PC-9 (cell line): ENCODE measurements at regions not wholly inside any gene's neighbourhood (a gene's known extent, or its start where the extent isn't known, plus 50 kb on each side); places are given as distances from the start of the nearest gene placed in this dataset.

Source experiments
- BruUV-seq: library from RNA; stranded (reverse); fragments of 400-500 nt; replicated peaks from 2 replicates; lab custom pipeline; 2021; lab: Mats Ljungman, UMichigan
- CTCF ChIA-PET: fragments of 300-600 bp; sonication (Branson Sonifier 250); formaldehyde crosslinking; loops from one replicate; lab custom pipeline; 2022; ENCODE audit warnings: antibody characterized with exemption; lab: Charles Lee
- POLR2A ChIA-PET: fragments of 300-600 bp; sonication (Branson Sonifier 250); formaldehyde crosslinking; loops from one replicate; lab custom pipeline; 2022; ENCODE audit warnings: antibody characterized with exemption; ENCODE audit not compliant: unreplicated experiment; lab: Charles Lee
- DNase-seq, 2 experiments: peaks; one replicate each; pipeline versions ENCODE4 v3.0.0 to v3.0.0-alpha.2; 2015 to 2022; ENCODE audit warnings: mixed read lengths in 1 of 2
- H2AFZ ChIP-seq: fragments of 200-600 bp; sonication (generic); 2 replicates; pipeline ENCODE4 v1.8.1; 2017; ENCODE audit warnings: antibody characterized with exemption
- H3F3A ChIP-seq: fragments of 200-600 bp; sonication (generic); 2 replicates; pipeline ENCODE4 v1.8.1; 2017; ENCODE audit warnings: antibody characterized with exemption, mild to moderate bottlenecking, low read depth; ENCODE audit not compliant: insufficient read depth
- H3K27ac ChIP-seq: fragments of 200-600 bp; sonication (generic); 2 replicates; pipeline ENCODE4 v1.6.1; 2016; ENCODE audit warnings: mixed run types
- H3K27me3 ChIP-seq: fragments of 200-600 bp; sonication (generic); 2 replicates; pipeline ENCODE4 v1.6.1; 2016; ENCODE audit warnings: low read depth, mixed run types; ENCODE audit not compliant: insufficient read depth
- H3K36me3 ChIP-seq: fragments of 200-600 bp; sonication (generic); 2 replicates; pipeline ENCODE4 v1.6.1; 2016; ENCODE audit warnings: low read depth, mixed run types
- H3K4me1 ChIP-seq: fragments of 200-600 bp; sonication (generic); replicated peaks from 2 replicates; pipeline ENCODE4 v1.6.1; 2016; ENCODE audit warnings: mixed run types; ENCODE audit not compliant: insufficient read depth
- H3K4me2 ChIP-seq: fragments of 200-600 bp; sonication (generic); 2 replicates; pipeline ENCODE4 v1.6.1; 2017; ENCODE audit warnings: mixed run types
- H3K4me3 ChIP-seq: fragments of 200-600 bp; sonication (generic); 2 replicates; pipeline ENCODE4 v1.6.1; 2016; ENCODE audit warnings: mixed run types
- H3K79me2 ChIP-seq: fragments of 200-600 bp; sonication (generic); 2 replicates; pipeline ENCODE4 v1.6.1; 2017; ENCODE audit warnings: low read depth, mixed run types
- H3K9me2 ChIP-seq: fragments of 200-600 bp; sonication (generic); 2 replicates; pipeline ENCODE4 v1.8.1; 2017; ENCODE audit warnings: mild to moderate bottlenecking; ENCODE audit not compliant: insufficient read depth
- H3K9me3 ChIP-seq: fragments of 200-600 bp; sonication (generic); 2 replicates; pipeline ENCODE4 v1.8.1; 2016; ENCODE audit warnings: low read depth; ENCODE audit not compliant: insufficient read depth
- H4K20me1 ChIP-seq: fragments of 200-600 bp; sonication (generic); 2 replicates; pipeline ENCODE4 v1.8.1; 2017; ENCODE audit not compliant: insufficient read depth
- EZH2 ChIP-seq: fragments of 200-600 bp; sonication (generic); IDR thresholded peaks from 2 replicates; pipeline ENCODE4 v1.8.0; 2017; ENCODE audit warnings: antibody characterized with exemption, low read depth
- intact Hi-C: fragments of 100-400 bp; cut with micrococcal nuclease; formaldehyde crosslinking; loops from one replicate; pipeline ENCODE4 v1.10.0; 2022; ENCODE audit not compliant: unreplicated experiment
- TF ChIP-seq, protein P1 (sequence below): fragments of 200-600 bp; sonication (generic); conservative IDR thresholded peaks from 2 replicates; pipeline ENCODE4 v1.6.1; 2017; ENCODE audit warnings: mixed run types, antibody characterized with exemption, mild to moderate bottlenecking, moderate library complexity

DNA sequence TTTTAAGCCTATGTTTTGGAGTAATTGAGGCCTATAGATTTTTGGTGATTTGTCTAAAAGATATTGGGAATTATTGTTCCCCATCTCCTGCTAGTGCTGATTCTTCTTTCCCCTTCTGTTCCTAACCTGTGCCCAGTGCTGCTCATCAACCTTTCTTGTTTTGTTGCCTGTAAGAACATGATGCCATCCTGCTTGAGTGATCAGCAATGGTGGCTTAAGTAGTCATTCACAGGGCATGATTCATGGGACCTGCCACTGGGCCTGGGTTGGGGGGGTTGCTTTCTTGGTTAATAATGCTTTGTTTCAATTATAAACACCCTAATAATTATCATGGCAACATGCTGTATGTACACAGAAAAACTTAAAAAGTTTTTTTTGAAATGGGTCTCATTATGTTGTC lies 562.9 kb upstream of the SETBP1 start:
- no peaks in the 10 kb centered on the region for H3K79me2 ChIP-seq
- H3K9me3 ChIP-seq: no peaks in the 10 kb centered on the region
- no peaks in the 10 kb centered on the region for H4K20me1 ChIP-seq
- no peak overlapping the region for H2AFZ ChIP-seq
- H3K36me3 ChIP-seq: no peaks in the 10 kb centered on the region
- no peak overlapping the region for H3K4me2 ChIP-seq
- H3K9me2 ChIP-seq: no peaks in the 10 kb centered on the region
- H3K4me1 ChIP-seq: no peaks in the 10 kb centered on the region
- H3K27me3 ChIP-seq: no peaks in the 10 kb centered on the region
- CTCF ChIA-PET: no interaction called here
- POLR2A ChIA-PET: no interaction called here
- DNase-seq: no peak
- intact Hi-C loops: no loop called here
- TF ChIP-seq, protein P1, sequence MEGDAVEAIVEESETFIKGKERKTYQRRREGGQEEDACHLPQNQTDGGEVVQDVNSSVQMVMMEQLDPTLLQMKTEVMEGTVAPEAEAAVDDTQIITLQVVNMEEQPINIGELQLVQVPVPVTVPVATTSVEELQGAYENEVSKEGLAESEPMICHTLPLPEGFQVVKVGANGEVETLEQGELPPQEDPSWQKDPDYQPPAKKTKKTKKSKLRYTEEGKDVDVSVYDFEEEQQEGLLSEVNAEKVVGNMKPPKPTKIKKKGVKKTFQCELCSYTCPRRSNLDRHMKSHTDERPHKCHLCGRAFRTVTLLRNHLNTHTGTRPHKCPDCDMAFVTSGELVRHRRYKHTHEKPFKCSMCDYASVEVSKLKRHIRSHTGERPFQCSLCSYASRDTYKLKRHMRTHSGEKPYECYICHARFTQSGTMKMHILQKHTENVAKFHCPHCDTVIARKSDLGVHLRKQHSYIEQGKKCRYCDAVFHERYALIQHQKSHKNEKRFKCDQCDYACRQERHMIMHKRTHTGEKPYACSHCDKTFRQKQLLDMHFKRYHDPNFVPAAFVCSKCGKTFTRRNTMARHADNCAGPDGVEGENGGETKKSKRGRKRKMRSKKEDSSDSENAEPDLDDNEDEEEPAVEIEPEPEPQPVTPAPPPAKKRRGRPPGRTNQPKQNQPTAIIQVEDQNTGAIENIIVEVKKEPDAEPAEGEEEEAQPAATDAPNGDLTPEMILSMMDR: no peak
- no peak for TF ChIP-seq EZH2
- H3F3A ChIP-seq: no peaks in the 10 kb centered on the region
- BruUV-seq: no TSS peak
- no peak overlapping the region for H3K4me3 ChIP-seq
- no peak overlapping the region for H3K27ac ChIP-seq

DNA sequence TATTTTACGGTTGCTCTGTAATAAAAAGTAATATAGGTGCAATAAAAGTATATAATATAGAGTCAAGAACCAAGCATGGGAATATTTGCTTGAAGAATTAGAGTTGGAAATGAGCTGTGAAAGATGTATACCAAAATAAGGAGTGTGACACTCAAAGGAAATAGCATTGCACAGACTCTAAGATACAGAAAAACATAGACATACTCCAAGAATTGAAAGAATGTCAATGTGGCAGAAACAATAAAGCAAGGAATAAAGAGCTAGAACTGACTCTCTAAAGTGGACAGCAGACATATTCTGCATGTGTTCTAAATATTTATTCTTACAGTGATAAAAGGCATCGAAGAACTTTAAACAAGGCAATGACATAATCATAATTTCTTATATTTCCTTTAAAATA lies 561.1 kb upstream of the SETBP1 start:
- Histone ChIP-seq H3K27me3 (no peaks in the 10 kb centered on the region), H3K4me2 (no peak overlapping the region), H4K20me1 (no peaks in the 10 kb centered on the region), H3K27ac (no peak overlapping the region), H2AFZ (no peak overlapping the region), H3F3A (no peaks in the 10 kb centered on the region), H3K9me3 (no peaks in the 10 kb centered on the region), H3K4me1 (no peaks in the 10 kb centered on the region), H3K4me3 (no peak overlapping the region), H3K36me3 (no peaks in the 10 kb centered on the region), H3K79me2 (no peaks in the 10 kb centered on the region), H3K9me2 (no peaks in the 10 kb centered on the region)
- ChIA-PET CTCF (no interaction called here), POLR2A (no interaction called here)
- no peak for DNase-seq
- no TSS peak for BruUV-seq
- intact Hi-C loops: no loop called here
- TF ChIP-seq, protein P1: no peak
- TF ChIP-seq EZH2: no peak

DNA sequence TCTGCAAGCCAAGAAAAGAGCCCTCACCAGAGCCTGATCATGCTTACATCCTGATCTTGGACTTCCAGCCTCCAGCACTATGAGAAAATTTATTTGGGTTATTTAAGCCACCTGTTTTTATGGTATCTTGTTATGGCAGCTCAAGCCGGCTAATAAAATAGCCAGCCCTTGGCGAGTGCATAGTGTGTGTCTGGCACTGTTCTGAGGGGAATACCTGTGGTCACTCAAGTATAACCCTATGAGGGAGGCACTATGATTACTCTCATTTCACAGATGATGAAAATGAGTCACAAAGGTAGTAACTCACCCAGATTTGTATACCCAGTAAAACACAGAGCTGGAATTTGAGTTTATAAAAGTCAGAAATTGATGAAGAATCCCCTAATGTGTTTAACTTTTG lies 556.9 kb upstream of the SETBP1 start:
- no peaks in the 10 kb centered on the region for H3K79me2 ChIP-seq
- H3K27me3 ChIP-seq: no peaks in the 10 kb centered on the region
- H2AFZ ChIP-seq: no peak overlapping the region
- H3K9me3 ChIP-seq: no peaks in the 10 kb centered on the region
- no peak overlapping the region for H3K4me2 ChIP-seq
- TF ChIP-seq, protein P1: no peak
- no peak for TF ChIP-seq EZH2
- BruUV-seq: no TSS peak
- POLR2A ChIA-PET: no interaction called here
- H3K9me2 ChIP-seq: no peaks in the 10 kb centered on the region
- H4K20me1 ChIP-seq: no peaks in the 10 kb centered on the region
- H3K36me3 ChIP-seq: no peaks in the 10 kb centered on the region
- H3K4me1 ChIP-seq: no peaks in the 10 kb centered on the region
- no peak overlapping the region for H3K27ac ChIP-seq
- intact Hi-C loops: no loop called here
- CTCF ChIA-PET: no interaction called here
- H3F3A ChIP-seq: no peaks in the 10 kb centered on the region
- H3K4me3 ChIP-seq: no peak overlapping the region
- DNase-seq: no peak
